ENCODE measurements at regions not wholly inside any gene's neighbourhood (a gene's known extent, or its start where the extent isn't known, plus 50 kb on each side); places are given as distances from the start of the nearest gene placed in this dataset.

- Histone ChIP-seq H3K36me3 (ENCODE audit: control insufficient read depth in 2 of 2, insufficient read depth in 2 of 2, low read length in 1 of 2) (no peaks in the 10 kb centered on the region), H3K9ac (ENCODE audit: control insufficient read depth, insufficient read depth, low read length) (no peak overlapping the region), H3K4me1 (ENCODE audit: control insufficient read depth, insufficient read depth, low read length) (no peaks in the 10 kb centered on the region), H3K4me2 (ENCODE audit: control insufficient read depth, insufficient read depth) (no peak overlapping the region), H3K27ac (ENCODE audit: control insufficient read depth, insufficient read depth) (no peak overlapping the region), H3K79me2 (ENCODE audit: control insufficient read depth, insufficient read depth, low read length) (no peaks in the 10 kb centered on the region), H4K20me1 (ENCODE audit: control insufficient read depth, insufficient read depth) (no peaks in the 10 kb centered on the region), H2AFZ (ENCODE audit: control insufficient read depth, low read depth, low read length) (no peak overlapping the region), H3K9me3 (replicated peaks; ENCODE audit: control insufficient read depth, insufficient read depth, low read length) (no peaks in the 10 kb centered on the region), H3K27me3 (replicated peaks in 1 of 2; ENCODE audit: control insufficient read depth in 2 of 2, insufficient read depth in 2 of 2, low read length in 1 of 2) (no peaks in the 10 kb centered on the region), H3K4me3 (no peak overlapping the region)
- FAIRE-seq: no peak
- no peak for TF ChIP-seq MTA2 (IDR thresholded peaks at IDR 0.05; ENCODE audit: low read depth)
- TF ChIP-seq ZBED1 (IDR thresholded peaks at IDR 0.05; ENCODE audit: borderline replicate concordance): no peak
- TF ChIP-seq TCF3 (IDR thresholded peaks at IDR 0.05; ENCODE audit: borderline replicate concordance, insufficient read depth, low read depth, low read length): no peak
- no peak for TF ChIP-seq JUNB (IDR thresholded peaks at IDR 0.05)
- ChIA-PET CTCF (interaction anchor here (0.7 to 1.0 kb wide), 2 partner anchors 32 to 86 kb away, joined by 3 read pairs; no protein-coding TSS in a partner anchor), POLR2A (interaction anchor here (0.6 kb wide), 1 partner anchor 11 kb away, joined by 3 read pairs; no protein-coding TSS in a partner anchor), SMC1A (ENCODE audit: uncharacterized antibody, unreplicated experiment) (interaction anchor here (0.6 to 1.0 kb wide), 5 partner anchors 10 to 71 kb away, joined by 3 to 4 read pairs (median 3); no protein-coding TSS in a partner anchor), RAD21 (ENCODE audit: unreplicated experiment) (no interaction called here)
- in situ Hi-C loops (cut with MboI): no loop called here
- intact Hi-C loops (cut with micrococcal nuclease; ENCODE audit: unreplicated experiment): no loop called here
- no TSS peak for BruUV-seq (replicated peaks)
- no peak for DNase-seq (ENCODE audit: low read depth, low spot score)
- ATAC-seq: no peak
Observed at GRCh38 chr5:164392531-164392930, 887.1 kb downstream of the MAT2B start.

DNA sequence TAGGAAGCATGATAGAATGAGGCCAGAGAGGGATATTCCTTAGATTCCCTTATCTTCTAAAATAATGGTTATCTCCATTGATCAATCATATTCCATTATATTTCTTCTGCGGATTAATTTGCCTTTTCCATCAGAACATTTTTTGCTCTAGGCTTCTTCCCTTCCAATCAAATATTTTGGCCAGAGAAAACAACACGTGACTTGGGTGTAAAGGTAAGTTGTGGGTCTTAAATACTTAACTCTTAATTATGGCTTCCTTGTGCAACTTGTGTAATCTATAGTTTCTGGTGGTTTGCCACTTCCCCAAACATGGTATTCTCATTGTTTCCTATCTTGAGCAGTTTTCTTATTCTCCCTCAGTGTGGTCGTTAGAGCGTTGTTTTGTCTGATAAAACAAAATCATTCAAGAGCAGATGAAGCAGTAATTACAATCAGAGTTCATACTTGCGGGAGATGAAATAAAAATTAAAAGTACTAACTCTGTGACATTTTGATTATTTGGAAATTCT lies 889.3 kb downstream of the MAT2B start:
- ChIA-PET CTCF (no interaction called here), RAD21 (ENCODE audit: unreplicated experiment) (no interaction called here), POLR2A (no interaction called here), SMC1A (ENCODE audit: uncharacterized antibody, unreplicated experiment) (interaction anchor here (0.9 to 1.1 kb wide), 3 partner anchors 19 to 227 kb away, joined by 3 read pairs; no protein-coding TSS in a partner anchor)
- no peaks in the 10 kb centered on the region for H3K27me3 ChIP-seq (replicated peaks in 1 of 2; ENCODE audit: control insufficient read depth in 2 of 2, insufficient read depth in 2 of 2, low read length in 1 of 2)
- H3K4me1 ChIP-seq (ENCODE audit: control insufficient read depth, insufficient read depth, low read length): no peaks in the 10 kb centered on the region
- H3K27ac ChIP-seq (ENCODE audit: control insufficient read depth, insufficient read depth): no peak overlapping the region
- H4K20me1 ChIP-seq (ENCODE audit: control insufficient read depth, insufficient read depth): no peaks in the 10 kb centered on the region
- ATAC-seq: no peak
- 0% methylated on average over 5 of the region's 5 CpGs for WGBS (ENCODE audit: insufficient coverage, insufficient replicate concordance, low lambda C conversion rate, missing lambda C conversion rate)
- no peaks in the 10 kb centered on the region for H3K9me3 ChIP-seq (replicated peaks; ENCODE audit: control insufficient read depth, insufficient read depth, low read length)
- no peak overlapping the region for H3K9ac ChIP-seq (ENCODE audit: control insufficient read depth, insufficient read depth, low read length)
- DNase-seq (ENCODE audit: low read depth, low spot score): no peak
- in situ Hi-C loops (cut with MboI): no loop called here
- BruUV-seq (replicated peaks): no TSS peak
- no peaks in the 10 kb centered on the region for H3K79me2 ChIP-seq (ENCODE audit: control insufficient read depth, insufficient read depth, low read length)
- H3K4me2 ChIP-seq (ENCODE audit: control insufficient read depth, insufficient read depth): no peak overlapping the region
- H3K4me3 ChIP-seq: no peak overlapping the region
- no peak overlapping the region for H2AFZ ChIP-seq (ENCODE audit: control insufficient read depth, low read depth, low read length)
- FAIRE-seq: no peak
- intact Hi-C loops (cut with micrococcal nuclease; ENCODE audit: unreplicated experiment): no loop called here
- peak; percentile 23; the same call in 1 of the 2 replicates for TF ChIP-seq MTA2 (IDR thresholded peaks at IDR 0.05; ENCODE audit: low read depth)
- TF ChIP-seq BHLHE40 (IDR thresholded peaks at IDR 0.05; ENCODE audit: borderline replicate concordance in 1 of 2, low read depth in 2 of 2, low read length in 1 of 2): peak in 1 of 2 experiments; percentile 55; a peak in 2 of 4 replicates
- TF ChIP-seq RAD51 (IDR thresholded peaks at IDR 0.05): peak; percentile 59; the same call in 1 of the 2 replicates
- TF ChIP-seq, protein P1, sequence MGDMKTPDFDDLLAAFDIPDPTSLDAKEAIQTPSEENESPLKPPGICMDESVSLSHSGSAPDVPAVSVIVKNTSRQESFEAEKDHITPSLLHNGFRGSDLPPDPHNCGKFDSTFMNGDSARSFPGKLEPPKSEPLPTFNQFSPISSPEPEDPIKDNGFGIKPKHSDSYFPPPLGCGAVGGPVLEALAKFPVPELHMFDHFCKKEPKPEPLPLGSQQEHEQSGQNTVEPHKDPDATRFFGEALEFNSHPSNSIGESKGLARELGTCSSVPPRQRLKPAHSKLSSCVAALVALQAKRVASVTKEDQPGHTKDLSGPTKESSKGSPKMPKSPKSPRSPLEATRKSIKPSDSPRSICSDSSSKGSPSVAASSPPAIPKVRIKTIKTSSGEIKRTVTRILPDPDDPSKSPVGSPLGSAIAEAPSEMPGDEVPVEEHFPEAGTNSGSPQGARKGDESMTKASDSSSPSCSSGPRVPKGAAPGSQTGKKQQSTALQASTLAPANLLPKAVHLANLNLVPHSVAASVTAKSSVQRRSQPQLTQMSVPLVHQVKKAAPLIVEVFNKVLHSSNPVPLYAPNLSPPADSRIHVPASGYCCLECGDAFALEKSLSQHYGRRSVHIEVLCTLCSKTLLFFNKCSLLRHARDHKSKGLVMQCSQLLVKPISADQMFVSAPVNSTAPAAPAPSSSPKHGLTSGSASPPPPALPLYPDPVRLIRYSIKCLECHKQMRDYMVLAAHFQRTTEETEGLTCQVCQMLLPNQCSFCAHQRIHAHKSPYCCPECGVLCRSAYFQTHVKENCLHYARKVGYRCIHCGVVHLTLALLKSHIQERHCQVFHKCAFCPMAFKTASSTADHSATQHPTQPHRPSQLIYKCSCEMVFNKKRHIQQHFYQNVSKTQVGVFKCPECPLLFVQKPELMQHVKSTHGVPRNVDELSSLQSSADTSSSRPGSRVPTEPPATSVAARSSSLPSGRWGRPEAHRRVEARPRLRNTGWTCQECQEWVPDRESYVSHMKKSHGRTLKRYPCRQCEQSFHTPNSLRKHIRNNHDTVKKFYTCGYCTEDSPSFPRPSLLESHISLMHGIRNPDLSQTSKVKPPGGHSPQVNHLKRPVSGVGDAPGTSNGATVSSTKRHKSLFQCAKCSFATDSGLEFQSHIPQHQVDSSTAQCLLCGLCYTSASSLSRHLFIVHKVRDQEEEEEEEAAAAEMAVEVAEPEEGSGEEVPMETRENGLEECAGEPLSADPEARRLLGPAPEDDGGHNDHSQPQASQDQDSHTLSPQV (IDR thresholded peaks at IDR 0.05): no peak
- TF ChIP-seq E4F1 (IDR thresholded peaks at IDR 0.05; ENCODE audit: borderline replicate concordance, partially characterized antibody): no peak
- TF ChIP-seq EGR1 (IDR thresholded peaks at IDR 0.05; ENCODE audit: borderline replicate concordance in 1 of 2, low read depth in 2 of 2, low read length in 2 of 2): no peak
- TF ChIP-seq STAT3 (IDR thresholded peaks at IDR 0.05; ENCODE audit: low read depth, low read length): no peak
- H3K36me3 ChIP-seq (ENCODE audit: control insufficient read depth in 2 of 2, insufficient read depth in 2 of 2, low read length in 1 of 2): no peaks in the 10 kb centered on the region

Measured in GM12878 (cell line).